C4-2B (cell line): ENCODE measurements at regions not wholly inside any gene's neighbourhood (a gene's known extent, or its start where the extent isn't known, plus 50 kb on each side); places are given as distances from the start of the nearest gene placed in this dataset.
A peak's percentile ranks its signal among the peaks of the same experiment; 100 is the strongest.

Experiments
- H3K27ac ChIP-seq: fragments of 450-650 bp; 2 replicates; pipeline ENCODE4 v1.5.1; 2017
- CTCF ChIP-seq: fragments of 450-650 bp; conservative IDR thresholded peaks from 2 replicates; pipeline ENCODE4 v1.5.1; 2017; ENCODE audit warnings: mild to moderate bottlenecking
- ZFX ChIP-seq: fragments of 450-650 bp; IDR thresholded peaks from 2 replicates; pipeline ENCODE4 v1.6.1; 2017

DNA sequence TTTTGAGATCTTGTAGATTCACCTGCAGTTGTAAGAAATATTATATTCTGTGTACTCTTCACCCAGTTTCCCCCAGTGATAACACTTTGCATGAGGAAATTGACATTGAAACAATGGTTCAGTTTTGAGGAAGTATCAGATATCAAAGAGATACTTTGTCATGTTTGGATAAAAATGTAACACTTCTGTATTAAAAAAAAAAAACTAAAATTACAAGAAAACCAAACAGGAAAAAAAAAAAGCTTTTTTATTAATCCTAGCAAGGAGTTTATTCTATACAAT is 204.0 kb downstream of the ARL4C start:
- TF ChIP-seq CTCF (no peak), ZFX (no peak)
- no peak overlapping the region for H3K27ac ChIP-seq

DNA sequence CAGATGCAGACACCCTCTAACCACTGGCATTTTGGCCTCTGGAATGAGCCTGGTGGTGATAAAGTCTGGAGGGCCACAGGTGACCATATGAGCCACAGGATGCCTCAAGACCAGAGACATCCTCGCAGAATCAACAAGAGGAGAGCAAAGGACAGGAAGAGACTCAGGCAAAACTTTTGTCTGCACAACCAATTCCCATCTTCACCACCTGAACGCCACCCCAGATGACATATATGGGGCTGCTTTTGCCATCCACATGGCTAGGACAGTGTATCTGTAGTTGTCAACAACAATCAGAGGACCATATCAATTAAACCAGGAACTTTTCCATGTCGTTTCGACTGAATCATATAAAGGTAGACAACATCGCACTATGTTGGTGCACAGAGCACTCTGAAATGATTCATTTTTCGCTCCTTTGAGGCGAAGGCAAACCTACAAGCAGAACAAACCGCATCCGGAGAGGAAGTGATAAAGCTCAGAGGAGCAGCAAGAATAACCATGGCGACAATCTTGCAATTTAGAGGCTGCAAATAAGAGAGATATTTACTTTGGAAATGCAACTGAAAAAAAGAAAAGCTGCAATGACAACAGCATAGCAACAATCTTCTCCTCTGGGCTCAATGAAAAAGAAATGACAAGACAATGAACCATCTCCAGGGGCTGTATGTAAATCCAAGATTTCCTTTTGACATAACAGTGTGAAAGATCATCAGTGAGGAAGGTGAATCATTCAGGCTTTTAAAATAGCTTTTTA is 204.5 kb downstream of the ARL4C start:
- TF ChIP-seq CTCF: no peak
- no peak for TF ChIP-seq ZFX
- H3K27ac ChIP-seq: no peak overlapping the region

- no peak overlapping the region for H3K27ac ChIP-seq
- TF ChIP-seq CTCF (no peak), ZFX (no peak)
These were observed 205.1 kb downstream of the ARL4C start for GRCh38 chr2:234291765-234292204.

GRCh38 chr2:234290671-234291070 is 206.2 kb downstream of the ARL4C start:
- no peak for TF ChIP-seq ZFX
- no peak for TF ChIP-seq CTCF
- H3K27ac ChIP-seq: no peak overlapping the region

GRCh38 chr2:234289834-234290590 is 206.9 kb downstream of the ARL4C start:
- TF ChIP-seq CTCF (no peak), ZFX (no peak)
- H3K27ac ChIP-seq: no peak overlapping the region

DNA sequence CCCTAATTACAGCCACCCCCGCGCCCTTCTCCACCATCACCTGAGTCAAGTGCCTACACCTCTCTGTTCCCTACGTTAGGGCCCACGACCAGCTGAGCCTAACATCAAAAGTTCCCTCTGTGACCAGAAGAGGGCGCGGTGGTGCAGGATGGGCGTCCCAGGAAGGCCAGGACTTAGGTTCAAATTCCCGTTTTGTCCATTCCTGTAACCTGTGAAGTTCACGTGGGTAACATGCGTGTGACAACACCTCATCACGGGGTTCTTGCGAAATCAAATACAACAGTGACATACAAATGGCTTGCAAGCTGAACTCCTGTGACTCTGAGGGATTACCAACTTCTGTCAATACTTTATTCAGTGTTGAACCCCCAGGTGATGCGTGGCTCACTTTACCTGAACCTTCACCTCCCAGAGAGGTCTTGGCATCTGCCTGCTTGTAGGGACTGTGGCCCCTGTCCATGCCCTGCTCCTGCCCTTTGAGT is 207.9 kb downstream of the ARL4C start:
- TF ChIP-seq CTCF (peak; percentile 88), ZFX (no peak)
- H3K27ac ChIP-seq: no peak overlapping the region

GRCh38 chr2:234287650-234288049 is 209.2 kb downstream of the ARL4C start:
- H3K27ac ChIP-seq: no peak overlapping the region
- TF ChIP-seq ZFX (no peak), CTCF (no peak)
